Stimulated activated CD4-positive, alpha-beta T cell treated with anti-CD3 and anti-CD28 coated beads, Interleukin-1b, Interleukin-23, amount 100 ng/mL, for 48 hours (primary cell): ENCODE measurements at regions not wholly inside any gene's neighbourhood (a gene's known extent, or its start where the extent isn't known, plus 50 kb on each side); places are given as distances from the start of the nearest gene placed in this dataset.
"Not testable (repeated sequence)": the region's sequence is repeated elsewhere in the genome, so short reads cannot be mapped to it uniquely, and the experiment has no call there.

ENCODE experiments used
- DNase-seq: peaks from one replicate; pipeline ENCODE4 v3.0.0-alpha.2; 2020

DNA sequence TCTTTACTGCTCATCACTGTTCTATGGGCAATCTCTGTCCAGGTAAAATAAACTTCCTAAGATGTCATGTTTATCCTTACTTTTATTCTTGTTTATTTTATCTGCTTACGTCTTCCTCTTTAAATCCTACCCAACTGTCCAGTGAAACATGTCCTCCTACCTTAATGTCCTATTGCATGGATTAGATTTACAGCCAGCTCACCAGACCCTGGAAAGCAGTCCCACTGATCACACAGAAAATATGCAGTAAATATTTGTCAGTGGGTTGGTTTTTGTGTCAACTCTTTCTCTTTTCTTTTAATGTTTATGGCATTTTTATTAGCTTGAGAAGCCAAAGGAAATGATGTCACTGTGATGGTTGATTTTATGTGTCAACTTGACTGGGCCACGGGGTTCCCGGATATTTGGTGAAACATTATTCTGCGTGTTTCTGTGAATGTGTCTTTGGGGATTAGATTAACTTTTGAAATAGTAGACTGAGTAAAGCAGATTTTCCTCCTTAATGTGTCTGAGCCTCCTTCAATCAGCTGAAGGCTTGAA, 258.3 kb downstream of the SRGAP2C start:
- no peak for DNase-seq

DNA sequence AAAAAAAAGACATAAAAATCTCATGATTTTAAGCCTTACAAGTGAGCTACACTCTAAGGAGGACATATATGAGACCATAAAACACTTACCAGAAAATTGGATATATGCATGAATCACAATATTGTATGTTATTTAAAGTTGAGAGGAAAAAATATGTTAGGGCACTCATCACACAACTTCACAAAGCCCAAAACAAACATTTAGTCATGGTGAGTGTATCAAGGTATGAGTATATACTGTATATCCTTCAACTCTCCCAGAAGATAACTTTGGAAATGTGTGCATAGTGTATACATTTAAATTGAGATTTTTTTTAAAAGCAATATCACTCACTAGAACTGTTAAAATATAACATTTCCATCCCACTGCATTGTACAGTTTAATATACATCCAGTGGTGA, 259.3 kb downstream of the SRGAP2C start:
- DNase-seq, result no peak

DNA sequence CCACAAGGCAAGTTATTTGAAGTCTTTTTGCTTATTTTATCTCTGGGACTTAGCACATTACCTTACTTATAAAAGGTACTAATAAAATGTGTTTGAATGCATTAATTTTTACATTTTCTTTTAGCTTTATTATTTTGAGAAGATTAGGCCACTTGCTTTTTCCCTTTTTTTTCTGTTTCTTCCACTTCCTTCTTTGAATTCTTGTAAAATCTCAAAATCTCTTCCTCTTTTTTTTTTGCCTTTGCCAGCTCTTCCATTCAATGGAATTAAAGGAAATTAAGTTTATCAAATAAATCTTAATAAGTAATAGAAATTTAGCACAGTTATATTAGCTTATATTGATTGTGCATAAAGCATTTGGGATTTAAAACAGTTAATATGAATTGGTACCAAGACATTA, 260.9 kb downstream of the SRGAP2C start:
- no peak for DNase-seq

DNA sequence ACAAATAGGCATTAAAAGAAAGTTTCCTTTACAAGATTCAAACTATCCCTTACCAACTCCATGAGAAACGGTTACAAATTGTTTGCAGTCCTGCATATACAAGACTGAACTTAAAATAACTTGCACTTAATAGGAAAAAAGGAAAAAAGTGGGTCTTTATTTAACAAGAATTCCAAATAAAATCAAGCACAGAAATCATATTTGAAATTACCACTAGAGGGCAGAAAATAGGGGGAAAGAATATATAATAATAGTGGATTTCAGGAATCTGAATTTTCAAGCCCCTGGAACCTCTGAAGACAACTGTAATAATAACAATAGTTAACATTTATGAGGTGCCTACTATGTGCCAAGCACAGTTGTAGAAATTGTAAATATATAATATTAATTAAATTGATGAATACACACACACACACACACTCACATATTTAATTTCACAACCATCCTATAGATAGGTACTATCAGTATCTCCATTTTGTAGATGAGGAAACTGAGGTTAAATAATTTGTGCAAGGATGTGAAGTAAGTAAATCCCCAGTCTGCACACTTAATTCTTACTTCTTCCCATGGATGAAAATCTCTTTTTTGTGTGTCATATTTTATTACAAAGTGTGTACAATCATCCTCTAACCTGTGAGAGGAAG, 262.6 kb downstream of the SRGAP2C start:
- not testable (repeated sequence) for DNase-seq

DNA sequence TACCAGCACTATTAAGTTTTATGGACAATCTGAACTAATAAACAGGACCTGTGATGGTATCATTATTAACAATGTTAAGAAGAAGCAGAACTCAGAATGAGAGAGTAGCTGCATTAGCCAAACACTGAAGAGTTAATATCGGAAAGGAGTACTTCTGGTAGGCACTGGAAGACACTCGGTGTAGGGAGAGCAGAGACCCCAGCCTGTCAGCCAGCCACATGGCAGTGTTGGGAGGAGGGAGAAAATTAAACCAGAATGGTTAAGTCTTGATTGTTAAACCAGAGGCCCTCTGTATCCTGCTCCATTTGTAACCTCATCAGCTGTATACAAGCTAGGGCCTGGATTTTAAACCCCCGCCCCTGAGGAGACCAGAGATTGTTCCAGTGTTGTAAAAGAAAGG, 263.3 kb downstream of the SRGAP2C start:
- not testable (repeated sequence) for DNase-seq

DNA sequence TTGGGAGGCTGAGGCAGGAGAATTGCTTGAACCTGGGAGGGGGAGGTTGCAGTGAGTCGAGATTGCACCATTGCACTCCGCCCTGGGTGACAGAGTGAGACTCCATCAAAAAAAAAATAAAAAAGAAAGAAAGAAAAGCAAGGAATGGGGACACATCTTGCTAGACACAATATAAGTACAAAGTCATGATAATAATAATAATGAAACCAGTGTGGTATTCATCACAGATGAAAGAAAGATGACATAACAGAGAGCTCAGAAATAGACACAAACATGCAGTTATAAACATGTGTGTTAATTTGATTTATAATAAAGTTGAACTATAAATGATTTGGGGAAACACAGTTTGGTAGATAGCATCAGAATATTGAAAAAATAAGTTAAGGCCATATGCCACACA, 264.1 kb downstream of the SRGAP2C start:
- no peak for DNase-seq

DNA sequence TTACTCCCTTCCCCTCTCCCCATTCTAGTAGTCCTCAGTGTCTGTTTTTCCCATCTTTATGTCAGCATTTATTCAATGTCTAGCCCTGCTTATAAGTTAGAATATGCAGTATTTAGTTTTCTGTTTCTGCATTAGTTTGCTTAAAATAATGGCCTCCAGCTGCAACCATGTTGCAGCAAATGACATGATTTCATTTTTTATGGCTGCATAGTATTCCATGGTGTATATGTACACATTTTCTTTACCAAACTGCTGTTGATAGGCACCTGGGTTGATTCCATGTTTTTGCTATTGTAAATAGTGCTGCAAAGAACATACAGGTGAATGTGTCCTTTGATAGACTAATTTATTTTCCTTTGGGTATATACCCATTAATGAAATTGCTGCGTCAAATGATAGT, 267.7 kb downstream of the SRGAP2C start:
- DNase-seq, result no peak

DNA sequence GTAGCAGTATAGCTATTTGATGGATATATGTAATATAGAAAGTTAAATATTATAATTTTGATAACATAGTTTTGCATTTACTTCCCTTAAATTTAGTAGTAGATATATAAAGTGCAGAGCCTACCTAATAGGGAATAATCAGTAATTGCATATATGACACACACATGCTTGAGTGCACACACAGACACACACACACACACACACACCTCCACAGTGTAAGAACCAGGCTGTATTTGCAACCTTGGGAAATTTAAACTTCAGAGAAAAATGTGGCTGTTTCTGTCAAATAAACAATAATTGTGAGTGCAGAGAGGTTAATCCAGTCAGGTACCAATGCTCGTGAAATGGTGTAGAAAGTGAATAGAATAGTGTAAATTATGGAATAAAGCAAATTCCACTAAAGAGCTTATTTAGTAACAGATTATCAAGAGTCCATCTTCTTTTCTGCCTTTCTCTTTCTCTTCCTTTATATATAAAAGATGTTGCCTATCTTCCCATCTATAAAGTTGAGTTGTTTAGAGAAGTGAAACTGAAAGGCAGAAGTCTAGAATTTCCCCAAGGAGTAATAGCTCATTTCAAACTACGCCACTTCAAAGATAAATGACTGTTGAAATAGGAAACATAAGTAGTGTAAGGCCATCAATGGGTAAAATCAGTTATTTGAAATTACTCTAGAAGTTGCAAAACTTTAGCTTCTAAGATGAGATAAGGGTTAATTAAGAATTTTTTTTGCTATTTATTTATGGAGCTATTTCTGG, 273.7 kb downstream of the SRGAP2C start:
- no peak for DNase-seq

DNA sequence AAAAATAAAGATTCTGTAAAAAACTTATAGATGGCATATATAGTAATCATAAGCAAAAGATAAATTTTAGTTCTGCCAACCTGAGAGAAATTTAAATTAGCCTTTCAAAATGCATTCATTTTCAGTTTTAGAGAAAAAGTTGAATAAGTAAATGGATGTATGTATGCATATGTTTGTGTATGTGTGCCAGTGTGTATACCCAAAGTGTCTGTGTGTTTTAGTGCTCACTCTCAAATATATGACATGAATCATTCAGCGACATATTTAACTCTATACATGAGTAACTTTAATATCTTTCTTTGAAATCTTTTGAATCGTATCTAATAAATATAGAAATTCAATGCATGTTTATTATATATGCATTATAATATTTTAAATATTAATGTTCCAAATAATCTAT, 274.5 kb downstream of the SRGAP2C start:
- no peak for DNase-seq

DNA sequence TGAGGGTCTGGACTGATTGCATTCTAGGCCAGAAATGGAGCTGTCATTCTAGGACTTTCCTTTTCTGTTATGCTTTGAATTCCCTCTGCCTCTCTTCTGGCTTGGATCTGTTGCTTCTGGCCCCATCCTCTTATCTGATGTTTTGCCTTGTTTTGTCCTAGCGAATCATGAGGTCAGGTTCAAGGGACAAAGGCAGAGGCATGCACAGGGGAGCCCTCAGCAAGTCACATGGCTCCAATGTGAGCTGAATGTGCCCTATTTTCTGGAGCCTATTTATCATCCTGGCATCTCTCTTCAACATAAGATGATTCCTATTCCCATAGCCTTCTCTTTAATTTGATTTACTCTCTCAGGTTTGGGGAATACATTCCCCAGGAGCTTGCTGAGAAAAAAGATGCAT, 284.6 kb downstream of the SRGAP2C start:
- DNase-seq, result not testable (repeated sequence)

DNA sequence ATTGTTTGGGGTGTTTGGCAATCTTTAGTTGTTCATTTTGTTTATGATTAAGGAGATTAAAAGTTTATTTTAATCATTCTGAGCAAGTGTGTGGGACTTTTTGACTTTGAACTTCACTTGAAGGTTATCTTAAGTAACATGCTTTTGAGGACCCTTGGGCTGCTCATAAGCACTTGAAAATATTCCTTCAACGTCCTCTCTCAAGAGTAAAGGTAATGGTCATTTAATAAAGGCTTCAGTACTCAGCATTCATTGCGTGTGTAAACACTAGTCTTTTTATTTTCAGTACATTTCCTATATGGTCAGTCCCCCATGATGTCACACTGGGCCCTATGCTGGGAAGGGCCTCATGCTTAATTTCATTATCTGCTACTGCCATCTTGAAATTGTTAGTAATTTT, 285.6 kb downstream of the SRGAP2C start:
- DNase-seq, result not testable (repeated sequence)

DNA sequence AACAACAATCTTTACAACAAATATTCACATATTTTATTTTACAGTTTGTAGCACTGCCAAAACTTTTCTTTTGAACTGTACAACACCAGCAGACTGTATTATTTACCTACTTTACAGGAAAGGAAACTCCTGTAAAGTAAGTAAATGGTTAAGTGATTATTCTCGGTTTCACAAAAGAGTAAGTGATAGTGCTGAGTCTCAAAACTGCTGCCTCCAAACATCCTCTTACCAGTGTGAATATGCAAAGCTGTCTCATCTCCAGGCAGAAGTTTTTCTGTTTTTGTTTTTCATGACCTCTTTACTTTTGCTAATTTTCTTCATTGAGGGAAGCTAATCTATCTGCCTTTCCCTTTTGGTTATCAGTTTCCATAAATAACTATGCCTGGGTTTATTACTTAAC, 286.7 kb downstream of the SRGAP2C start:
- DNase-seq, result no peak

DNA sequence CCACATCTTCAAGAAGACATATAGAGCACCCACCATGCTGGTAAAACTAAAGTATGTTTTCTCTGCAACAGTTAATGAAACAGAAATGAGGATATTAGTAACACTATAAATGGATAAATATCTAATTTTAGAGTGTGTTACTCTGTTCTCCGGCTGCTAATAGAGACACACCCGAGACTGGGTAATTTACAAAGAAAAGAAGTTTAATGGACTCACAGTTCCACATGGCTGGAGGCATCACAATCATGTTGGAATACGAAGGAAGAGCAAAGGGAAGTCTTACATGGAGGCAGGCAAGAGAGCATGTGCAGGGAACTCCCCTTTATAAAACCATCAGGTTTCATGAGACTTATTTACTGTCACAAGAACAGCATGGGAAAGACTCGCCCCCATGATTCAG, 287.2 kb downstream of the SRGAP2C start:
- DNase-seq, result no peak

DNA sequence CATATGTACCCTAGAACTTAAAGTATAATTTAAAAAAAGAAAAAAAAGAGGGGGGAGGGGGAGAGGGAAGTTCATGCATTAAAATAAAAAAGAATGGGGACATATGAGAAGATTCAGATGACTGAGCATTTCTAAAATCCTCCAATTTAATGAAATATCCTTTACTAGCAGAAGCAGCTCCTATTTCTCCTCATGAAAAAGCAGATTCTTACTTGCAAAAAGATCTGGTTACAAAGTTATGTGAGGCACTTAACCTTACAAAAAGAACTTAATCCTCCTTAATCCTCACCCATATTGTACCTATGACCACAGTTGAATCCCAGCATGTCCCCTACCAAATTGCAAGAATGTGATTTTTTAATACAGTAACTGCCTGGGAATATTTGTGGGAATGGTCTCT, 298.5 kb downstream of the SRGAP2C start:
- DNase-seq, result no peak

DNA sequence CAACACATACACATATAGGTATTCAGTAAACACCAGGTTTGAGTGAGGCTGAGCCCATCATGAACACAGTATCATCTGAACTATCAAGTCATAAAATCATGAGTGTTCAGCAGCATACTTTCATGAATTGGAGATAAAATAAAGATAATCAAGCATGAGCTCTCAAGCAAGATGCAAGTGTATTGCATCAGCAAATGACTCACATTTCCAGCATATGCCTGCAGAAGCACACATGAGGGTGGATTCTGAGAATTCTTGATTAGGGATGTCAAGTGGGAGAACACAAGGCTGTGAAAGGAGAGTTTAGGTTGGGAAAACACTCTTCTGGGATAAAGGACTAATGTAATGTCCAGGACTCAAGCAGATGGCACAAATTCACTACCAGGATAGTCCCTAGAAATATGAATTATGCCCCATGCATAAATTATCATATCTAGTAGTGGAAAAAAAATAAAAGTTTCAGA, 299.2 kb downstream of the SRGAP2C start:
- DNase-seq, result no peak

DNA sequence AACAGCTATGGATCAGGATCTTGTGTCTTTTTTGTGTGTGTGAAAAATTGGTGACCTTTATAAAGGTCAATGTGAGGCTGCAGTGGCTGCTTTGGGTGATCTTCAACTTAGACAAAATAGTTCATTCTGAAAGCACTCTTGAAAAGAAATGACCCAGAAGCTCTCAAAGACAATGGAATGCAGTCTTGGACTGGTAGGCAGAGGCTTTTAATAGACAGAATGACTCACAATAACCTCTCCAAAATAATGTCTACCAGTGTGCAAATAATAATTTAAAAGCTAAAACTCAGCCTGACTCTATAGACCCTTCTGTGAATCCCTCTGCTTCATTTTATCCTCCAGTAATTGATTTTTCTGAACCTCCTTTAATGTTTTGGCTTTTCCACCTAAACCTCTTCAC, 310.0 kb downstream of the SRGAP2C start:
- not testable (repeated sequence) for DNase-seq

DNA sequence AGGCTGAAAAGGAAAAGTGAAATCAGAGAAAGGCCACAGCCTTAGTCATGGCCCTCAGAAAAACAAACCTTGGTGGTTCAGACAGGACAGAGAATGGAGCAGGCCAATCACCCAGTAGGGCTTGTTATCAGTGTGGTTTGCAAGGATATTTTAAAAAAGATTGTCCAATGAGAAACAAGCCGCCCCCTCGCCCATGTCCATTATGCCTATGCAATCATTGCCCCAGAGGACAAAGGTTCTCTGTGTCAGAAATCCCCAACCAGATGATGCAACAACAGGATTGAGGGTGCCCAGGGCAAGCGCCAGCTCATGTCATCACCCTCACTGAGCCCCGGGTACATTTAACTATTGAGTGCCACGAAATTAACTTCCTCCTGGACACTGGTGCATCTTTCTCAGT, 326.7 kb downstream of the SRGAP2C start:
- DNase-seq, result peak; percentile 6

DNA sequence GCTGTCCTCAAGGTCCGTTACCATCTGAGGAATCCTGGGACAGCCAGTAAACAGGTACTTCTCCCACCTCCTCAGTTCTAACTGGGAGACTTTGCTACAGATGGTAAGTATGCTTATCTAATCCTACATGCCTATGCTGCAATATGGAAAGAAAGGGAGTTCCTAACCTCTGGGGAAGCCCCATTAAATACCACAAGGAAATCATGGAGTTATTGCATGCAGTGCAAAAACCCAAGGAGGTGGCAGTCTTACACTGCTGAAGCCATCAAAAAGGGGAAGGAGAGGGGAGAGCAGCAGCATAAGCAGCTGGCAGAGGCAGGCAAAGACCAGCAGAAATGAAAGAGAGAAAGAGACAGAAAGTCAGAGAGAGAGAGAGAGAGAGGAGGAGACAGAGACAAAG, 327.1 kb downstream of the SRGAP2C start:
- not testable (repeated sequence) for DNase-seq

DNA sequence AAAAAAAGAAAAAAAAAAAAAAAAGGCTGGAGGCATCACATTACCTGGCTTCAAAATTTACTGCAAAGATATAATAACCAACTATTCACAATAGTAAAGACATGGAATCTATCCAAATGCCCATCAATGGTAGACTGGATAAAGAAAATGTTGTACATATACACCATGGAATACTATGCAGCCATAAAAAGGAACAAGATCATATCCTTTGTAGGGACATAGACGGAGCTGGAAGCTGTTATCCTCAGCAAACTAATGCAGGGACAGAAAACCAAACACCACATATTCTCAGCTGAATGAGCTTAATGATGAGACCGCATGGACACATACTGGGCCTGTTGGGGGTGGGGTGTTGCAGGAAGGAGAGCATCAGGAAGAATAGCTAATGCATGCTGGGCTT, 330.5 kb downstream of the SRGAP2C start:
- DNase-seq, result no peak

DNA sequence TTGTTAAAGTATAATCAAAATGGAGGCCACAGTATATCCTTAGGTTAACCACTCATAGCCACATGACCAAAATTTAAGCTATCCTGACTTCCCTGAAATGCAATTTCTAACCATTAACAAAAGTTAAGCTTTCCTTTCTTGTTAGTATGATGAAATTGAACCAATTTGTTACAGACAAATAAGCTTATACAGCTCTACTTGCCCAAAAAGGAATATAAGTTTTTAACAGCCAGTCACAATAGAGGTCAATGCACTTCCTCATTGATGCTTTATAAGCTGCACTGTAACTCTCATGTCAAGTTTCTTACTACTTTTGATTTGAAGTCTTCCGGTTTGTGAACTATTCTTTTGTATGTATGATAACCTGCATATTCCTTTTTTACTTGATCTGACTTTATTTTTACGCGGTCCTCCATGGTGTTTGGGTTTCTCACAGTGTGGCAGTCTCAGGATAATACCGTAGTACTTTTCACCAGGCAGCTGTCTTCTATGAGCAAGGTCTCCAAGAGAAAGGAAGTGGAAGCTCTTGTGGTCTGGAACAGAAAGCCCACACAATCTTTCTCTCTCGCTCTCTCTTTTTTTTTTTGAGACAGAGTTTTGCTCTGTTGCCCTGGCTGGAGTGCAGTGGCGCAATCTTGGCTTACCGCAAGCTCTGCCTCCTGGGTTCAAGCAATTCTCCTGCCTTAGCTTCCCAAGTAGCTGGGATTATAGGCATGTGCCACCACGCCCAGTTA, 331.6 kb downstream of the SRGAP2C start:
- DNase-seq, result peak; percentile 7

DNA sequence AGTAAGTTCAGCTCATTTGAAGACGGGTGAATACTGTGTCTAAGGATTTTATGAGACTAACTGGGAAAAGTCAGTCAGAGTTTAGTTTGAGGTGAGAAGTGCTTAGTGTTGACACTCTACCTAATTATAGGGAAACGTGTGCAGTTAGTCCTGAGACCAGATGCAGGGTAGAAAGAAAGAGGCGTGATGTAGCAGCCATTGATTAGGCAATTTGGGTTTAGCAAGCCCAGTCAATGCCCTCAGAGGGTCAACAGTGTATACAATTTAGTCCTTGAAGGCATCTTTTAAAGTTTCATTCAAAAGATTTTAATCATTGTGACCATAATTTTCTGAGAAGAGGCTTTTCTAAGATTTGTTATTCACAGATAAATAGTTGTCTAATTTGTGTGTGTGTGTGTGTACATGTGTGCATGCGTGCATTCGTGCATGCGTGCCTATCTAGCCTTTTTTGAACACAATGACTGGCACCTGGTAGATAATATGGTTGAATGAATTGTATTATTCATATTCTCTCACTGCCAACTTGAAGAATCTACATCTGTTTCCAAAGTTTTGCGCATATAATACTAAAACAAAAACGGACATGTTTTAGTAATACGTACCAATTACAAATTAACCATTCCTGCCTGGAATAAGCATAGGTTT, 332.9 kb downstream of the SRGAP2C start:
- DNase-seq, result no peak

DNA sequence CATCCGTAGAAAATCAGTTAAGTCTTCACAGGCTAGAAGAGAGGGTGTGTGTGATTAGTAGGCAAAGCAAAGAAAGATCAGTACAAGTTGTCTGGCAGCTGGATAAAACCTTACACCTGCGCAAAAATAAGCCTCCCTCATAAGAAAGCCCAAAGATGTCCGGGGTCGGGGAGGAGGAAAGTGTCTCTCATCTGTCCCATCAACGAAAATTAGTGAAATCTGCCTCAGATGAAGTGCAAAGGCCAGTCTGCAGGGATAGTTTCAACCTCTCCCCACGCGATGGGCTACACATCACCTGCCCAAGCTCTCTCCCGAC, 333.9 kb downstream of the SRGAP2C start:
- no peak for DNase-seq

DNA sequence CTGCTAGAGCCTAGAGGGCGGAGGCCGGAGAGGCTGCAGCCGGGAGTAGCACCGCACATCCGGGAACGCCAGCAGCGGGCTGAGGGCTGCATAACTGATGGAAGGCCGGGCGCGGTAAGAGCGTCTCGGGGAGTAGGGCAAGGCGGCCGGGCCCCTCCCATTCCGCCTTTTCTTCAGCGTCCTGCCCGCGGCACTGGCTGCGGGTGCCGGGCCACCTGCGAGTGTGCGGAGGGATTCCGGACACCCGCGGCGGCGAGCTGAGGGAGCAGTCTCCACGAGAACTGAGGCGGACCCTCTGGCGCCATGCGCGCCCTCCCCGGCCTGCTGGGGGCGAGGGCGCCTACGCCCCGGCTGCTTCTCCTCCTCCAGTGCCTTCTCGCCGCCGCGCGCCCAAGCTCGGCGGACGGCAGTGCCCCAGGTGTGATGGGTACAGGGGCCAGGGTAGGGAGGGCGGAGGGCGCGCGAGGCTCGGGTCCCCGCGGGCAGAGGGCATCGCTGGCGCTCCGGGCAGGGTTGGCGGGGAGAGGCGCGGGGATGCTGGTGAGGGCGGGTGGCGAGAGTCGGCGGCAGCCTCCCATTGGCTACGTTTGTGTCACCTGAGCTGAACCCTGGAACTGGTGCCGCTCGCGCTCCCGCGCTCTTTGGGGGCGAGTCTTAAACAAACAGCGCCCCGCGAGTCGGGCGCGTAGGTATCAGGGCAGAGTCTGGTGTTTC, 334.4 kb downstream of the SRGAP2C start:
- DNase-seq, result peak; percentile 90
